HG03175 (cell line): ENCODE measurements at regions not wholly inside any gene's neighbourhood (a gene's known extent, or its start where the extent isn't known, plus 50 kb on each side); places are given as distances from the start of the nearest gene placed in this dataset.
"Not testable (repeated sequence)": the region's sequence is repeated elsewhere in the genome, so short reads cannot be mapped to it uniquely, and the experiment has no call there.

ENCODE experiments used
- ATAC-seq: cut with Tn5 transposase; IDR thresholded peaks from one replicate; pipeline ENCODE4 v1.9.1; 2021; ENCODE audit warnings: mild to moderate bottlenecking, moderate library complexity; ENCODE audit not compliant: unreplicated experiment

DNA sequence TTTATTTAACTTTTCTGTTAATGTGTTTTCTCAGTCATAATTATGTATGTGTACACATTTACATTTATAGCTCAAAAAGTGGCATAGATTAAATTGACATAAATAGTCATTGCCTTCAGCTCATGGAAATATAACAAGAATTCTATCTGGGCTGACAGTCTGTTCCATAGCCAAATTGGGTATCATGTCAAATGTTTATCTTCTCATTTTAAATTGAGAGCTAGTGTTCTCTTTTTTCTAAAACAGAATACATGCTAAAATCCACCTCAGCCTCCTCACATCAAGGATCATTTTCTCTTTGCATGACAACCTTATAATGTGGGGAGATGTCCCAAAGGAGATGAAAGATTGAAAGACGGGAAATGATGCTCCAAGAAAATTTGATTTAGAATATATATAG lies 144.1 kb upstream of the BCHE start:
- no peak for ATAC-seq

DNA sequence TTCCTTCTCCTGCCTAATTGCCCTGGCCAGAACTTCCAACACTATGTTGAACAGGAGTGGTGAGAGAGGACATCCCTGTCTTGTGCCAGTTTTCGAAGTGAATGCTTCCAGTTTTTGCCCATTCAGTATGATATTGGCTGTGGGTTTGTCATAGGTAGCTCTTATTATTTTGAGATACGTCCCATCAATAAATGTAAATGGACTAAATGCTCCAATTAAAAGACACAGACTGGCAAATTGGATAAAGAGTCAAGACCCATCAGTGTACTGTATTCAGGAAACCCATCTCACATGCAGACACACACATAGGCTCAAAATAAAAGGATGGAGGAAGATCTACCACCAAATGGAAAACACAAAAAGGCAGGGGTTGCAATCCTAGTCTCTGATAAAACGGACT lies 123.6 kb upstream of the BCHE start:
- not testable (repeated sequence) for ATAC-seq

DNA sequence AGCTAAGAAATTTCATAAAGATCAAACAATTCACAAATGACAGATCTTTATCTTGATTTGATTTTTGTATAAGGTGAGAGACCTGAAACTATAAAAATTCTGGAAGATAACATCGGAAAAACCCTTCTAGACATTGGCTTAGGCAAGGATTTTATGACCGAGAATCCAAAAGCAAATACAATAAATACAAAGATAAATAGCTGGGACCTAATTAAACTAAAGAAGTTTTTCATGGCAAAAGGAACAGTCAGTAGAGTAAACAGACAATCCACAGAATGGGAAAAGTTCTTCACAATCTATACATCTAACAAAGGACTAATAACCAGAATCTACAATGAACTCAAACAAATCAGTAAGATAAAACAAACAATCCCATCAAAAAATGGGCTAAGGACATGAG lies 116.9 kb upstream of the BCHE start:
- ATAC-seq, result no peak

- no peak for ATAC-seq
Measured at GRCh38 chr3:165946360-165946759, 109.1 kb upstream of the BCHE start.

- ATAC-seq, result no peak
Measured at GRCh38 chr3:165938986-165939540, 101.8 kb upstream of the BCHE start.

- ATAC-seq, result not testable (repeated sequence)
Measured at GRCh38 chr3:165936081-165936480, 98.9 kb upstream of the BCHE start.

DNA sequence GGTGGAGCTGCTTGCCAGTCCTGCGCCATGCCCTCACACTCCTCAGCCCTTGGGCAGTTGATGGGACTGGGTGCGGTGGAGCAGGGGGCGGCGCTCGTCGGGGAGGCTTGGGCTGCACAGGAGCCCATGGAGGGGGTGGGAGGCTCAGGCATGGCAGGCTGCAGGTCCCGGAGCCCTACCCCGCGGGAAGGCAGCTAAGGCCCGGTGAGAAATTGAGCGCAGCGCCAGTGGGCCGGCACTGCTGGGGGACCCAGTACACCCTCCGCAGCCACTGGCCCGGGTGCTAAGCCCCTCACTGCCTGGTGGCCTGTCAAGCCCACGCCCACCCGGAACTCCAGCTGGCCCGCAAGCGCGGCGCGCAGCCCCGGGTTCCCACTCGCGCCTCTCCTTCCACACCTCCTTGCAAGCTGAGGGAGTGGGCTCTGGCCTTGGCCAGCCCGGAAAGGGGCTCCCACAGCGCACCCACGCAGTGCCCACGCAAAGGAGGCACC lies 87.1 kb upstream of the BCHE start:
- not testable (repeated sequence) for ATAC-seq

DNA sequence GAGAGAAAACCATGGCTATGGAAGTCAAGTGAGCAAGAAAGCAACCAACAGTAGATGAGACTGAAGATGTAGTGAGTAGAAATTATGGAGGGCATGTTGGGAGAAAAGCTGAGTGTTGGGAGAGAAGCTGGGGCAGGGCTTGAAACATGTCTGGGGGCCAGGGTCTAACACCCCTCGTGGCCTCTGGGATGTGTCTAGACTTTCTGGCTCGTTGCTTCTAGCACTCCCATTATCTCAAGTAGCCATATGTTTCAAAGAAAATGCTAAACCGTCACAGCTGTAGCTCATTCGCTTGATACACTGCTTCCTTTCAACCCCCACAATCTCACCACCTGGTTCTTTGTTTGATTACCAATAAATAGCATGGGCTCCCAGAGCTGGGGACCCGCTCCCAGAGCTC lies 83.8 kb upstream of the BCHE start:
- no peak for ATAC-seq

DNA sequence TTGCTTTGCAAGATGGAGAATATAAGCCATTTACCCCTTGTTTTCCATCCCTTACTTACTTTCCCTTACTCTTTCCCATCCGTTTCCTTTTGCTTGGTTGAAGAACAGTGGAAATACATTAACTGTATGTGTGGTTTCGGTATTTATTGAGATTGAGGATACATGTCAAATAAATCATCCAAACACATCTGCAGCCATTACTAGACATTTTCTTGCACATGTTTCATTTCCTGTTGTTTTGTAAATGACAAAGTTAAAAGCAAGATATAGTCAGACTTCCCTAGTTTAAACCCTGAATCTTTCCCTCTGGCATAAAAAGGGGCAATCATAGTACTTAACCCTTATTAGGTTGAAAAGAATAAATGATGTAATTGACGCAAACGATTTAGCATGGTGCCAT lies 82.1 kb upstream of the BCHE start:
- no peak for ATAC-seq

DNA sequence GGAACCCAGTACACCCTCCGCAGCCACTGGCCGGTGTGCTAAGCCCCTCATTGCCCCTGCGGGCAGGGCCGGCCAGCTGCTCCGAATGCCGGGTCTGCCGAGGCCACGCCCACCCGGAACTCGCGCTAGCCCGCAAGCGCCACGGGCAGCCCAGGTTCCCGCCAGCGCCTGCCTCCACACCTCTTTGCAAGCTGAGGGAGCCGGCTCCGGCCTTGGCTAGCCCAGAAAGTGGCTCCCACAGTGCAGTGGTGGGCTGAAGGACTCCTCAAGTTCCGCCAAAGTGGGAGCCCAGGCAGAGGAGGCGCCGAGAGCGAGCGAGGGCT lies 81.4 kb upstream of the BCHE start:
- no peak for ATAC-seq

- not testable (repeated sequence) for ATAC-seq
Measured at GRCh38 chr3:165917938-165918656, 80.9 kb upstream of the BCHE start.

GRCh38 chr3:165915104-165915503 lies 77.9 kb upstream of the BCHE start:
- ATAC-seq, result not testable (repeated sequence)

DNA sequence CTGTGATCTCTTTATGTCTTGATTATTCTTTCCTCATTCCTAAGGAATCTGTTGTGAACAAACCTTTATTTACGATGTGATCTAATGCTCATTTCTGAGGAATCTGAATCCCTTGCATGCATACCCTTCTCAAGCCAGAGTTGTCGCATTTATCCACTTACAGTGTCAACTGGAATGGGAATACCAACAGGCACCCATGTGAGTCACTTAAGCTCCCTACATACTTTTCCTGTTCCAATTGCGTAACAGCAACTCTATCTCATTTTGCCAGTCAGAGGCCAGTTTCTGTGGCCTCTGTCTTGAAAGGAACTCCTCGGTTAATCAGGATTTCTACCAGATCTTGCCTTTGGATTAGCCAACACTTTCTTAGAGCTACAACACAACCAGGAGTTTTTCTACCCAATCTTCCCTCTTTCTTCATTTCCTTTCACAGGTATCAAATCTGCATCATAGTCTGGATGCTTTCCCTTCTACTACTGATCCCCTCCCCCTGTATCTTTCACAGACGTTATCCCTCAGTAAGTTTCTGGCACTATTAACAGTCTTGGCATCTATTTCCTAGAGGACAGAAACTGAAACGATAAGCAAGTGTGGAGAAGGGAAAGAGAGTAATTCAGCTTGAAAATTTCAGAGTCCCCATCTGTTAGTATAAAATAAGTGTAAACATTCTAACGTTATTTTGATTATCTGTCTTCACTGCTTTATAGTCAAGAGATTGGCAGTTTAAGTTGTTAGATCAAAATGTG lies 66.8 kb upstream of the BCHE start:
- ATAC-seq, result no peak

- ATAC-seq, result no peak
Measured at GRCh38 chr3:165899066-165899465, 61.8 kb upstream of the BCHE start.

DNA sequence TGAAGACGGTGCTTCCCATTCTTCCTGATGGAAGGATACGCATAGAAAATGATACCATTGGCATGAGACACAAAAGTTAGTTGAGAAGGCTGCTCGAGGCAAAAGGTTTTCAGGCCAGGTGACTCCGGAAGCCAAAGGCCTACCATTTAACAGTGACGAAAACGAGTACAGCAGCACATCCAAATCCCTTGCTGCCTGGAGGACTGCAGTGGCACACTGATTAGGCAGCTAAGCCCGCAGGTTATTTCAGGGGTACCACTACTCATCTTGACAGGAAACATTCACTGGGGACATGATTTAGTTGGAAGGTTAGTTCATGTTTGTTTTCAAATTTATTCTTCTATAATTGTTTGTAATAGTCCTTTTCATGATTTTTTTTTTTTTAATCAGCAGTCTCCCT lies 59.9 kb upstream of the BCHE start:
- ATAC-seq, result no peak

GRCh38 chr3:165895919-165896318 lies 58.7 kb upstream of the BCHE start:
- ATAC-seq, result no peak

DNA sequence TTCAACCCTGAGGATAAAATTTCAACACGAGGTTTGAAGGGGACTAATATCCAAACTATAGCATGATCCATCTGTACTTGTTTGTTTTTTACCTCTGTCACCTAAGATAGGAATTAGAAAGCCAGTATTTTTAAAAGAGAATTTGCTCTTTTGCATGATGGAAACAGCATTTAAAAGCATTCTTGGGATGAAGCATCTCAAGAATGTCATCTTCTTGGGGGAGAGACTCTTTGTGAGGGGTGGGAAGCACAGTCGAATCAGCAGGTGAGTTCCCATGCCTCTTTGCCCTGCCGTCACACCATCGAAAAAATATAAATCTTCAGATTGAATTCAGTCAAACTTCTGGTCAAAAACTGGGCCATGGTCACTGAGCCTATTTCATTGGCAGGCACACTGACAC lies 55.3 kb upstream of the BCHE start:
- no peak for ATAC-seq
